GM23338 (cell line): ENCODE measurements at regions not wholly inside any gene's neighbourhood (a gene's known extent, or its start where the extent isn't known, plus 50 kb on each side); places are given as distances from the start of the nearest gene placed in this dataset.

Experiments used
- ATAC-seq: fragments of 200-7000 bp; cut with Tn5 transposase; 3 replicates; pipeline ENCODE4 v1.9.1; 2020
- DNase-seq: peaks from one replicate; pipeline ENCODE4 v3.0.0-alpha.2; 2015; ENCODE audit warnings: low spot score
- H2AFZ ChIP-seq: fragments of 200-600 bp; sonication (generic); 2 replicates; pipeline ENCODE4 v1.8.0; 2016; ENCODE audit warnings: antibody characterized with exemption, mild to moderate bottlenecking, moderate library complexity
- H3F3A ChIP-seq: fragments of 200-600 bp; sonication (generic); replicated peaks from 2 replicates; pipeline ENCODE4 v1.8.0; 2017; ENCODE audit warnings: antibody characterized with exemption, mixed run types, low read depth
- H3K27ac ChIP-seq: fragments of 200-600 bp; sonication (generic); 2 replicates; pipeline ENCODE4 v1.6.1; 2016; ENCODE audit warnings: low read depth
- H3K27me3 ChIP-seq: fragments of 200-600 bp; sonication (generic); 2 replicates; pipeline ENCODE4 v1.8.0; 2016; ENCODE audit warnings: mild to moderate bottlenecking, mixed run types, moderate library complexity; ENCODE audit not compliant: insufficient read depth
- H3K36me3 ChIP-seq: fragments of 200-600 bp; sonication (generic); 2 replicates; pipeline ENCODE4 v1.8.0; 2016; ENCODE audit warnings: mild to moderate bottlenecking; ENCODE audit not compliant: insufficient read depth
- H3K4me1 ChIP-seq: fragments of 200-600 bp; sonication (generic); 2 replicates; pipeline ENCODE4 v1.8.0; 2016; ENCODE audit warnings: mild to moderate bottlenecking, moderate library complexity; ENCODE audit not compliant: insufficient read depth
- H3K4me2 ChIP-seq: fragments of 200-600 bp; sonication (generic); 2 replicates; pipeline ENCODE4 v1.7.1; 2017; ENCODE audit warnings: mixed run types
- H3K4me3 ChIP-seq: fragments of 200-600 bp; sonication (generic); 2 replicates; pipeline ENCODE4 v1.6.1; 2016; ENCODE audit warnings: mixed run types
- H3K79me2 ChIP-seq: fragments of 200-600 bp; sonication (generic); replicated peaks from 2 replicates; pipeline ENCODE4 v1.8.0; 2017; ENCODE audit warnings: mild to moderate bottlenecking; ENCODE audit not compliant: insufficient read depth
- H3K9me2 ChIP-seq: fragments of 200-600 bp; sonication (generic); 2 replicates; pipeline ENCODE4 v1.8.0; 2017; ENCODE audit not compliant: insufficient read depth
- H4K20me1 ChIP-seq: fragments of 200-600 bp; sonication (generic); replicated peaks from 2 replicates; pipeline ENCODE4 v1.8.0; 2017; ENCODE audit warnings: mild to moderate bottlenecking; ENCODE audit not compliant: insufficient read depth
- H3K27ac Mint-ChIP-seq: 2 replicates; pipeline ENCODE4 v1.8.0; 2020; ENCODE audit warnings: inconsistent platforms, mild to moderate bottlenecking, moderate library complexity, mixed read lengths
- H3K27me3 Mint-ChIP-seq: 3 replicates; pipeline ENCODE4 v1.8.0; 2022; ENCODE audit warnings: low read depth, mild to moderate bottlenecking, moderate library complexity, mixed read lengths, inconsistent platforms; ENCODE audit not compliant: insufficient read depth, poor library complexity
- H3K36me3 Mint-ChIP-seq: 3 replicates; pipeline ENCODE4 v1.8.0; 2021; ENCODE audit warnings: low read depth, mild to moderate bottlenecking, inconsistent platforms, moderate library complexity, mixed read lengths
- H3K4me1 Mint-ChIP-seq: 3 replicates; pipeline ENCODE4 v1.8.0; 2020; ENCODE audit warnings: mild to moderate bottlenecking, inconsistent platforms, mixed read lengths
- H3K4me3 Mint-ChIP-seq: 3 replicates; pipeline ENCODE4 v1.8.0; 2021; ENCODE audit warnings: moderate library complexity, mild to moderate bottlenecking, inconsistent platforms, mixed read lengths
- H3K9me3 Mint-ChIP-seq: 3 replicates; pipeline ENCODE4 v1.8.0; 2020; ENCODE audit warnings: moderate library complexity, mild to moderate bottlenecking, inconsistent platforms, mixed read lengths
- CREB1 ChIP-seq: fragments of 250-450 bp; sonication (Bioruptor Pico); IDR thresholded peaks from 2 replicates; pipeline ENCODE4 v1.5.0; 2020; ENCODE audit warnings: low read depth, mild to moderate bottlenecking, moderate library complexity
- ETS1 ChIP-seq: IDR thresholded peaks from 2 replicates; pipeline ENCODE4 v1.6.1; 2016; ENCODE audit warnings: antibody characterized with exemption
- EZH2 ChIP-seq: fragments of 200-600 bp; sonication (generic); IDR thresholded peaks from one replicate; pipeline ENCODE4 v1.8.0; 2017; ENCODE audit warnings: antibody characterized with exemption, mild to moderate bottlenecking, low read depth; ENCODE audit not compliant: unreplicated experiment
- EZH2phosphoT487 ChIP-seq: fragments of 200-600 bp; sonication (generic); IDR thresholded peaks from one replicate; pipeline ENCODE4 v1.8.1; 2018; ENCODE audit warnings: antibody characterized with exemption; ENCODE audit not compliant: unreplicated experiment
- JUNB ChIP-seq: IDR thresholded peaks from one replicate; pipeline ENCODE4 v1.6.1; 2016; ENCODE audit warnings: antibody characterized with exemption; ENCODE audit not compliant: unreplicated experiment
- NANOG ChIP-seq: IDR thresholded peaks from 2 replicates; pipeline ENCODE4 v1.6.1; 2016; ENCODE audit warnings: antibody characterized with exemption, borderline replicate concordance
- POLR2AphosphoS5 ChIP-seq: IDR thresholded peaks from 2 replicates; pipeline ENCODE4 v1.6.1; 2016; ENCODE audit warnings: antibody characterized with exemption, low read depth
- REST ChIP-seq: IDR thresholded peaks from one replicate; pipeline ENCODE4 v1.6.1; 2018; ENCODE audit warnings: antibody characterized with exemption; ENCODE audit not compliant: unreplicated experiment
- STAT1 ChIP-seq: IDR thresholded peaks from one replicate; pipeline ENCODE4 v1.6.1; 2016; ENCODE audit warnings: antibody characterized with exemption; ENCODE audit not compliant: unreplicated experiment
- ZNF114 ChIP-seq: fragments of 250-450 bp; sonication (Bioruptor Pico); IDR thresholded peaks from 2 replicates; pipeline ENCODE4 v1.5.0; 2020; ENCODE audit warnings: mild to moderate bottlenecking, moderate library complexity
- ZNF331 ChIP-seq: fragments of 250-450 bp; sonication (Bioruptor Pico); IDR thresholded peaks from 2 replicates; pipeline ENCODE4 v1.5.0; 2020; ENCODE audit warnings: low read depth, mild to moderate bottlenecking, moderate library complexity
- ZNF462 ChIP-seq: fragments of 250-450 bp; sonication (Bioruptor Pico); IDR thresholded peaks from 2 replicates; pipeline ENCODE4 v1.5.0; 2020; ENCODE audit warnings: mild to moderate bottlenecking, moderate library complexity
- TF ChIP-seq, protein P1 (sequence below), 2 experiments: fragments of 200-600 bp in 1 of 2; sonication (generic) in 1 of 2; conservative IDR thresholded peaks; 2 replicates each; pipeline versions ENCODE4 v1.5.1 to v1.6.1; 2016 to 2017; ENCODE audit warnings: antibody characterized with exemption in 2 of 2, low read depth in 2 of 2, mild to moderate bottlenecking in 2 of 2, moderate library complexity in 1 of 2

GRCh38 chr2:7626139-7626537 is 708.9 kb downstream of the RNF144A start:
- Histone ChIP-seq H3K9me2 (peaks cover 25% of the 10 kb centered on the region), H3K4me1 (no peaks in the 10 kb centered on the region), H3K79me2 (no peaks in the 10 kb centered on the region), H3K4me3 (no peak overlapping the region), H4K20me1 (no peaks in the 10 kb centered on the region), H3K27ac (no peak overlapping the region), H3K27me3 (no peaks in the 10 kb centered on the region), H3K36me3 (no peaks in the 10 kb centered on the region), H3K4me2 (no peak overlapping the region), H2AFZ (no peak overlapping the region), H3F3A (no peaks in the 10 kb centered on the region)
- ATAC-seq = no peak
- Mint-ChIP-seq H3K9me3 (peaks cover 2% of the 10 kb centered on the region; the same call in 1 of the 3 replicates), H3K4me1 (no peaks in the 10 kb centered on the region), H3K27ac (no peak overlapping the region), H3K36me3 (no peaks in the 10 kb centered on the region), H3K27me3 (no peaks in the 10 kb centered on the region), H3K4me3 (no peak overlapping the region)
- no peak for DNase-seq
- TF ChIP-seq JUNB = no peak
- TF ChIP-seq EZH2phosphoT487 = no peak
- no peak for TF ChIP-seq ZNF114 (CRISPR knock-in tag)
- TF ChIP-seq ZNF331 (CRISPR knock-in tag) = no peak
- no peak for TF ChIP-seq ETS1
- no peak for TF ChIP-seq ZNF462
- no peak for TF ChIP-seq STAT1
- no peak for TF ChIP-seq CREB1 (CRISPR knock-in tag)
- TF ChIP-seq EZH2 = no peak
- TF ChIP-seq REST = no peak
- TF ChIP-seq NANOG = no peak
- no peak for TF ChIP-seq POLR2AphosphoS5
- TF ChIP-seq, protein P1, sequence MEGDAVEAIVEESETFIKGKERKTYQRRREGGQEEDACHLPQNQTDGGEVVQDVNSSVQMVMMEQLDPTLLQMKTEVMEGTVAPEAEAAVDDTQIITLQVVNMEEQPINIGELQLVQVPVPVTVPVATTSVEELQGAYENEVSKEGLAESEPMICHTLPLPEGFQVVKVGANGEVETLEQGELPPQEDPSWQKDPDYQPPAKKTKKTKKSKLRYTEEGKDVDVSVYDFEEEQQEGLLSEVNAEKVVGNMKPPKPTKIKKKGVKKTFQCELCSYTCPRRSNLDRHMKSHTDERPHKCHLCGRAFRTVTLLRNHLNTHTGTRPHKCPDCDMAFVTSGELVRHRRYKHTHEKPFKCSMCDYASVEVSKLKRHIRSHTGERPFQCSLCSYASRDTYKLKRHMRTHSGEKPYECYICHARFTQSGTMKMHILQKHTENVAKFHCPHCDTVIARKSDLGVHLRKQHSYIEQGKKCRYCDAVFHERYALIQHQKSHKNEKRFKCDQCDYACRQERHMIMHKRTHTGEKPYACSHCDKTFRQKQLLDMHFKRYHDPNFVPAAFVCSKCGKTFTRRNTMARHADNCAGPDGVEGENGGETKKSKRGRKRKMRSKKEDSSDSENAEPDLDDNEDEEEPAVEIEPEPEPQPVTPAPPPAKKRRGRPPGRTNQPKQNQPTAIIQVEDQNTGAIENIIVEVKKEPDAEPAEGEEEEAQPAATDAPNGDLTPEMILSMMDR (conservative IDR thresholded peaks at IDR 0.05; ENCODE audit: low read depth in 2 of 2) = no peak
